ENCODE measurements at regions not wholly inside any gene's neighbourhood (a gene's known extent, or its start where the extent isn't known, plus 50 kb on each side); places are given as distances from the start of the nearest gene placed in this dataset.

GRCh38 chr1:90809093-90809492 lies 92.0 kb upstream of the BARHL2 start:
- Histone ChIP-seq H3K9me3 (ENCODE audit: low read length) (no peaks in the 10 kb centered on the region), H3K36me3 (ENCODE audit: insufficient read depth, low read length) (no peaks in the 10 kb centered on the region), H3K27ac (ENCODE audit: low read depth, low read length) (no peak overlapping the region), H3K4me1 (ENCODE audit: insufficient read depth, low read length) (no peaks in the 10 kb centered on the region), H3K4me3 (ENCODE audit: low read length) (no peak overlapping the region), H3K27me3 (ENCODE audit: insufficient read depth, low read length, poor library complexity, severe bottlenecking) (no peaks in the 10 kb centered on the region)
- POLR2A ChIA-PET = no interaction called here
- no peak for DNase-seq
- Mint-ChIP-seq H3K27ac (no peak overlapping the region), H3K27me3 (peaks cover 22 to 53% of the 10 kb centered on the region in 2 donors), H3K4me3 (no peak overlapping the region), H3K4me1 (no peaks in the 10 kb centered on the region), H3K36me3 (peaks cover 0 to 3% (median 0%) of the 10 kb centered on the region in 3 donors), H3K9me3 (peaks cover 4 to 9% (median 5%) of the 10 kb centered on the region in 5 donors)
- CTCF ChIA-PET = no interaction called here

- H3K27ac Mint-ChIP-seq = no peak overlapping the region
- CTCF ChIA-PET = no interaction called here
- H3K4me3 Mint-ChIP-seq = no peak overlapping the region
- H3K9me3 Mint-ChIP-seq = peaks cover 4 to 9% (median 6%) of the 10 kb centered on the region in 5 donors
- no peak overlapping the region for H3K27ac ChIP-seq (ENCODE audit: low read depth, low read length)
- H3K27me3 Mint-ChIP-seq = peaks cover 26 to 46% of the 10 kb centered on the region in 2 donors
- no peaks in the 10 kb centered on the region for H3K36me3 ChIP-seq (ENCODE audit: insufficient read depth, low read length)
- no peaks in the 10 kb centered on the region for H3K4me1 Mint-ChIP-seq
- H3K27me3 ChIP-seq (ENCODE audit: insufficient read depth, low read length, poor library complexity, severe bottlenecking) = no peaks in the 10 kb centered on the region
- POLR2A ChIA-PET = no interaction called here
- no peak overlapping the region for H3K4me3 ChIP-seq (ENCODE audit: low read length)
- H3K36me3 Mint-ChIP-seq = peaks cover 0 to 3% (median 0%) of the 10 kb centered on the region in 3 donors
- H3K9me3 ChIP-seq (ENCODE audit: low read length) = no peaks in the 10 kb centered on the region
- no peaks in the 10 kb centered on the region for H3K4me1 ChIP-seq (ENCODE audit: insufficient read depth, low read length)
- no peak for DNase-seq
These were observed 90.2 kb upstream of the BARHL2 start for GRCh38 chr1:90807329-90807728.

- peaks cover 33 to 65% of the 10 kb centered on the region in 2 donors for H3K27me3 Mint-ChIP-seq
- no peaks in the 10 kb centered on the region for H3K4me1 Mint-ChIP-seq
- no peak overlapping the region for H3K27ac ChIP-seq (ENCODE audit: low read depth, low read length)
- no peaks in the 10 kb centered on the region for H3K36me3 ChIP-seq (ENCODE audit: insufficient read depth, low read length)
- DNase-seq = no peak
- peaks cover 4 to 9% (median 6%) of the 10 kb centered on the region in 5 donors for H3K9me3 Mint-ChIP-seq
- H3K27me3 ChIP-seq (ENCODE audit: insufficient read depth, low read length, poor library complexity, severe bottlenecking) = no peaks in the 10 kb centered on the region
- H3K4me3 Mint-ChIP-seq = no peak overlapping the region
- ChIA-PET POLR2A (no interaction called here), CTCF (no interaction called here)
- H3K4me1 ChIP-seq (ENCODE audit: insufficient read depth, low read length) = no peaks in the 10 kb centered on the region
- no peak overlapping the region for H3K4me3 ChIP-seq (ENCODE audit: low read length)
- H3K36me3 Mint-ChIP-seq = peaks cover 0 to 3% (median 0%) of the 10 kb centered on the region in 3 donors
- H3K27ac Mint-ChIP-seq = no peak overlapping the region
- no peaks in the 10 kb centered on the region for H3K9me3 ChIP-seq (ENCODE audit: low read length)
These were observed 85.5 kb upstream of the BARHL2 start for GRCh38 chr1:90802622-90803021.

GRCh38 chr1:90800012-90800717 lies 83.1 kb upstream of the BARHL2 start:
- Histone ChIP-seq H3K27me3 (ENCODE audit: insufficient read depth, low read length, poor library complexity, severe bottlenecking) (no peaks in the 10 kb centered on the region), H3K4me1 (ENCODE audit: insufficient read depth, low read length) (no peaks in the 10 kb centered on the region), H3K9me3 (ENCODE audit: low read length) (no peaks in the 10 kb centered on the region), H3K36me3 (ENCODE audit: insufficient read depth, low read length) (no peaks in the 10 kb centered on the region), H3K27ac (ENCODE audit: low read depth, low read length) (no peak overlapping the region), H3K4me3 (ENCODE audit: low read length) (no peak overlapping the region)
- ChIA-PET POLR2A (no interaction called here), CTCF (no interaction called here)
- no peaks in the 10 kb centered on the region for H3K36me3 Mint-ChIP-seq
- H3K9me3 Mint-ChIP-seq = peaks cover under 1 to 5% (median 2%) of the 10 kb centered on the region in 5 donors
- H3K27ac Mint-ChIP-seq = no peak overlapping the region
- no peaks in the 10 kb centered on the region for H3K4me1 Mint-ChIP-seq
- no peak overlapping the region for H3K4me3 Mint-ChIP-seq
- DNase-seq = no peak
- H3K27me3 Mint-ChIP-seq = peaks cover 31 to 62% of the 10 kb centered on the region in 2 donors

- Mint-ChIP-seq H3K27ac (no peak overlapping the region), H3K36me3 (no peaks in the 10 kb centered on the region), H3K4me3 (no peak overlapping the region), H3K27me3 (peaks cover 26 to 59% of the 10 kb centered on the region in 2 donors), H3K4me1 (no peaks in the 10 kb centered on the region), H3K9me3 (peaks cover 0 to 2% (median 0%) of the 10 kb centered on the region in 5 donors)
- no peaks in the 10 kb centered on the region for H3K9me3 ChIP-seq (ENCODE audit: low read length)
- CTCF ChIA-PET = interaction anchor here (1.3 kb wide), 1 partner anchor 15 kb away, joined by 4 read pairs; no protein-coding TSS in a partner anchor
- DNase-seq = no peak
- H3K27ac ChIP-seq (ENCODE audit: low read depth, low read length) = no peak overlapping the region
- H3K4me3 ChIP-seq (ENCODE audit: low read length) = no peak overlapping the region
- no peaks in the 10 kb centered on the region for H3K4me1 ChIP-seq (ENCODE audit: insufficient read depth, low read length)
- no peaks in the 10 kb centered on the region for H3K27me3 ChIP-seq (ENCODE audit: insufficient read depth, low read length, poor library complexity, severe bottlenecking)
- no peaks in the 10 kb centered on the region for H3K36me3 ChIP-seq (ENCODE audit: insufficient read depth, low read length)
- POLR2A ChIA-PET = no interaction called here
These were observed 82.2 kb upstream of the BARHL2 start for GRCh38 chr1:90799326-90799725.

- Histone ChIP-seq H3K4me3 (ENCODE audit: low read length) (no peak overlapping the region), H3K36me3 (ENCODE audit: insufficient read depth, low read length) (no peaks in the 10 kb centered on the region), H3K4me1 (ENCODE audit: insufficient read depth, low read length) (no peaks in the 10 kb centered on the region), H3K27ac (ENCODE audit: low read depth, low read length) (no peak overlapping the region), H3K9me3 (ENCODE audit: low read length) (no peaks in the 10 kb centered on the region), H3K27me3 (ENCODE audit: insufficient read depth, low read length, poor library complexity, severe bottlenecking) (no peaks in the 10 kb centered on the region)
- DNase-seq = no peak
- peaks cover 30 to 62% of the 10 kb centered on the region in 2 donors for H3K27me3 Mint-ChIP-seq
- no peaks in the 10 kb centered on the region for H3K36me3 Mint-ChIP-seq
- no peaks in the 10 kb centered on the region for H3K4me1 Mint-ChIP-seq
- ChIA-PET POLR2A (no interaction called here), CTCF (interaction anchor here (1.3 kb wide), 1 partner anchor 15 kb away, joined by 4 read pairs; no protein-coding TSS in a partner anchor)
- H3K9me3 Mint-ChIP-seq = peaks cover 0 to 2% (median 0%) of the 10 kb centered on the region in 5 donors
- H3K27ac Mint-ChIP-seq = no peak overlapping the region
- H3K4me3 Mint-ChIP-seq = no peak overlapping the region
These were observed 81.8 kb upstream of the BARHL2 start for GRCh38 chr1:90798883-90799282.

- H3K4me1 ChIP-seq (ENCODE audit: insufficient read depth, low read length) = no peaks in the 10 kb centered on the region
- Mint-ChIP-seq H3K4me1 (no peaks in the 10 kb centered on the region), H3K27me3 (peaks cover 29 to 61% of the 10 kb centered on the region in 2 donors), H3K27ac (no peak overlapping the region), H3K4me3 (no peak overlapping the region), H3K9me3 (peaks cover 0 to 2% (median 0%) of the 10 kb centered on the region in 5 donors), H3K36me3 (no peaks in the 10 kb centered on the region)
- H3K36me3 ChIP-seq (ENCODE audit: insufficient read depth, low read length) = no peaks in the 10 kb centered on the region
- no peak overlapping the region for H3K27ac ChIP-seq (ENCODE audit: low read depth, low read length)
- no peaks in the 10 kb centered on the region for H3K9me3 ChIP-seq (ENCODE audit: low read length)
- no peak overlapping the region for H3K4me3 ChIP-seq (ENCODE audit: low read length)
- H3K27me3 ChIP-seq (ENCODE audit: insufficient read depth, low read length, poor library complexity, severe bottlenecking) = no peaks in the 10 kb centered on the region
- ChIA-PET POLR2A (no interaction called here), CTCF (interaction anchor here (1.3 kb wide), 1 partner anchor 14 kb away, joined by 4 read pairs; no protein-coding TSS in a partner anchor)
- no peak for DNase-seq
These were observed 81.2 kb upstream of the BARHL2 start for GRCh38 chr1:90798344-90798743.

- ChIA-PET POLR2A (no interaction called here), CTCF (no interaction called here)
- no peaks in the 10 kb centered on the region for H3K9me3 Mint-ChIP-seq
- H3K4me3 Mint-ChIP-seq = no peak overlapping the region
- H3K27me3 Mint-ChIP-seq = peaks cover 24 to 57% of the 10 kb centered on the region in 2 donors
- peaks cover 0 to under 1% (median 0%) of the 10 kb centered on the region in 3 donors for H3K36me3 Mint-ChIP-seq
- no peak overlapping the region for H3K4me3 ChIP-seq (ENCODE audit: low read length)
- no peaks in the 10 kb centered on the region for H3K4me1 Mint-ChIP-seq
- no peaks in the 10 kb centered on the region for H3K4me1 ChIP-seq (ENCODE audit: insufficient read depth, low read length)
- H3K36me3 ChIP-seq (ENCODE audit: insufficient read depth, low read length) = no peaks in the 10 kb centered on the region
- no peak overlapping the region for H3K27ac Mint-ChIP-seq
- H3K27ac ChIP-seq (ENCODE audit: low read depth, low read length) = no peak overlapping the region
- H3K27me3 ChIP-seq (ENCODE audit: insufficient read depth, low read length, poor library complexity, severe bottlenecking) = no peaks in the 10 kb centered on the region
- H3K9me3 ChIP-seq (ENCODE audit: low read length) = no peaks in the 10 kb centered on the region
- DNase-seq = no peak
These were observed 78.3 kb upstream of the BARHL2 start for GRCh38 chr1:90795431-90795830.

Data from CD8-positive, alpha-beta memory T cell (primary cell).